Suppressor macrophage (primary cell): ENCODE measurements at regions not wholly inside any gene's neighbourhood (a gene's known extent, or its start where the extent isn't known, plus 50 kb on each side); places are given as distances from the start of the nearest gene placed in this dataset.

Source experiments
- DNase-seq, 4 experiments: peaks; one replicate each; pipeline ENCODE4 v3.0.0-alpha.2; 2020 to 2022

GRCh38 chr2:19232312-19232711 lies 126.1 kb downstream of the OSR1 start:
- DNase-seq, result no peak

- DNase-seq, result no peak
Observed at GRCh38 chr2:19231625-19232024, 126.8 kb downstream of the OSR1 start.

DNA sequence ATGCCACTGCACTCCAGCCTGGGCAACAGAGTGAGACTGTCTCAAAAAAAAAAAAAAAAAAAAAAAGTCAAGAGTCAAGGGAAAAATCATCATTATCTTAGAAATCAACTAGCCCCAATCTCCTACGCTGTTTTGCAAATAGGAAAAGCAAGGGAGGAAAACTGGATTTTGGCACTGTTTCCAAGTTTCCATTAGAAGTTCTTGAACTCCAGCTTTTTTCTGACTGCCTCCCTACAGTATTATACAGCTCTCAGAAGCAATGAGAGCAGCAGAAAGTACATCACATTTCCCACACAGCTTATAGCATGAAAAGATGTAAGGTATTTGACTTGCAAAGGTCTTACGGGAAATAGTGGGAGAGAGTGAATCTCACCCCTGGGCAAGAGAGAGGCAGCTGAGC lies 127.8 kb downstream of the OSR1 start:
- no peak for DNase-seq

DNA sequence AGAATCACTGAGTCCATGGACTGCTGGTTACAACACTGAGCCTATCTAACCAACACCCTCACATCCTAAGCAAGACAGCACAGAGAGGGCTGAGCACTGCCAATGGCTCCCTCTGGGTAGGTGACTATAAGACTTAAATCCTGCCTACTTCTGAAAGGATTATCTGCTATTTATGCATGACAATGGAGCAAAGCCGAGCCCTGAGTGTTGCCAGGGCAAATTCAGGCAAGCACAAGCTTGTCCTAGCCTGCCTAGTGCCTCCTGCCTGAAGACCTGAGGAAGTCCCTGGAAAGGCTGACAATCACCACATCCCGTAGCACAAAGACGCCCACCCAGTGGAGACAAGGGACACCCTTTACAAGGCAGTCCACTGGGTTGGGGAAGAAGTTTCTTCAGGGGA lies 129.7 kb downstream of the OSR1 start:
- no peak for DNase-seq

GRCh38 chr2:19228181-19228593 lies 130.2 kb downstream of the OSR1 start:
- DNase-seq, result no peak

DNA sequence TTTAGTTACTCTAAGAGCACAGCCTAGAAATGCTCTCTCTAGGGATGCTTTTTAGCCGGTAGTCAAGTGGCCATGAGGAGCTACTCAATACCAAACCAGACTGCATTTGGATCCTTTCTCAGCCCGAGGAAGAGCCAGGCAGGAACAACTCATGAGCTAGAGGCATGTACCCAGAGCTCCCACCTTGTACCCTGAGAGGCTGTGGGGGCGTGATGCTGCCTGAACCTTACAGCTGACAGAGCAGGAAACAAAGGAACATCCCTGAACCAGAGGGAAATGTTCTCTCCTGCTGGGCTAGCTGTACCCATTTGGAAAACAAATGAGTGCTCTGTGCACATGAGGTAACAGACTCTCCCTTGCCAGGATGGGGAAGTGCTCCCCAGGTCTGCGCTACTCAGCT lies 131.6 kb downstream of the OSR1 start:
- DNase-seq, result no peak

DNA sequence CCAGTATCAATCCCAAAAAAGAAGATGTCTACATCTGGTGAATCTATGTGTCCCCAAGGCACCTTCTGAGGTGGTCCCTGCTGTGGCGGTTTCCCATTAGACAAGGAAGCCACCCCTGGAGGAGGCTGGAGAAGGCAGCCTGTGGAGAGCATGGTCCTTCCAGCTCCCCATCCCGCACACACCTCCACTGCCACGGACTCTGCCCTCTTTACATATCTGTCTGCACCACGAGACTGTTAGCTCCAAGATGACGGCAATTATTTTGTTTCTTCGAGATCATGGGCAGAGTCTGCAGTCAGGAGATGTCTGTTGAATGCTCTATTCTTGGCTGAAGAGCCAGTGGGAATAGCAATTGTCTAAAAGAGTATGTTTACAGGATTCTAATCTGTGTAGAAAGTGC lies 132.0 kb downstream of the OSR1 start:
- DNase-seq, result no peak

DNA sequence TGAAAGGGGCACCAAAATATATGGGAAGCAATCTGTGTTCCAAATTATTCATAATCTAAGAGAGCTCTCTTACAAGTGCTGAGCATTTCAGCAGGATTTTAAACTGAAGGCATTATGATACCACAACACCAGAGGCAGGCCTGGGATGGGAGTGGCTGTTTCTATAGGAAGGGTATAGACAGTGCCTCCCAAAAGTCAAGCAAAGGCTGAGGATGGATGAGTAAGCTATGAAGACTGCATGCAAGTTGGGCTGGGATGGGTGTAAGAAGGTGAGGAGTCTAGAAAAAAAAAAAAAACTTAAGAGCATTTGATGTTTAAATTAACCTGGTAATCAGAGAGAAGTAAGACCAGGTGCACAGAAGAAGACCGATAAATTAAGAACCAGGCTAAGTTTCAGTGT lies 132.5 kb downstream of the OSR1 start:
- DNase-seq, result no peak

DNA sequence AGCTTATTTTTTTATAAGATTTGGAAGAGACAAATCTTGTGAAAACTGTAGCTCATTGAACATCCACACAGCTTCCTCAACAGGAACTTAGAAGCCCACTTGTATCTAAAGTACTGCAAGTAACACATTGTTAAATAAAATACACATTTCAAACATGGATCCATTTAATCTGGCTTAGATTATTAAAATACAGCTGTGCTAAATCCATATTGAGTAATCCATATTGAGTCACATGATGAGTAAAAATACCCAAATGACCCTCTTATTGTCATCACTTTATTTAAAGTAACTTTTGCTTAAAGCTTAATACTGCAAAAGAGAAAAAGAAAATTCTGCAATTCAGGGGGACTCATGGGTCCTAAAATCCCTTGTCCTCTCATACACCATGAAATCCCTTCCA lies 133.3 kb downstream of the OSR1 start:
- no peak for DNase-seq

DNA sequence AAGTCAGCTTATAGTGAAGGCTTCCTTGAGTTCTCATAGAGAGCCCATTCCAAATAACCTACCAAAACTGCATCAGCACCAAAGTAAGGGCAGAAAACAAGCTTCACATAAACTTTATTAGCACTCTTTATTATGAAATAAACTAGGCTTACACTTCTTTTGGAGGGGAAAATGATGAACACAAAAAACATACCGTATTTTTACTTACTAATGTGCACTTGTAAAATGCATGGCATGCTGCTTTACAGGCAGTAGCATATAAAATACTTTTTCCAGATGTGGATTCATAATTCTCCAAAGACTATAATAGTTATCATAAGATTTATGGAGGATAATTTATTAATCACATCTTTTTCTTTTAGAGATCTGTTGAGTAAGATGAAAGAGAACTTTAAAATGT lies 133.9 kb downstream of the OSR1 start:
- DNase-seq, result no peak

DNA sequence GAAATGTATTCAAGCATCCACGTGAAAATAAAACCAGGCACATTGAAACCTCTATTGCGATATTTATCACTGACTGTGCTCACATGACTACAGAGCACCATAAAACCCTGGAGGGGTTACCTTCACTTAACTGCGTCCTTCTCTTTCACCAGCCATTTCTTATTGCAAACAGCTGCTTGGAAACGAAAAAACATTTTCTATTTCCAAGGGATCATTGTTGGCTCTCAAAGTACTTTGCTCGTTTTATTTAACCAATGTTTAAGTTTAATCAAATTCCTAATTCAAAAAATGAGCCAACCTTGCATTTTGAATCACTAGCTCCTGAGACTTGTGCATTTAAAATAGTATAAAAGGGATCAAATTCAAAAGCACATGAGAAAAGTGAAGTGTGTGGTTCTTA lies 134.4 kb downstream of the OSR1 start:
- DNase-seq, result no peak

- no peak for DNase-seq
Observed at GRCh38 chr2:19219060-19219459, 139.4 kb downstream of the OSR1 start.

DNA sequence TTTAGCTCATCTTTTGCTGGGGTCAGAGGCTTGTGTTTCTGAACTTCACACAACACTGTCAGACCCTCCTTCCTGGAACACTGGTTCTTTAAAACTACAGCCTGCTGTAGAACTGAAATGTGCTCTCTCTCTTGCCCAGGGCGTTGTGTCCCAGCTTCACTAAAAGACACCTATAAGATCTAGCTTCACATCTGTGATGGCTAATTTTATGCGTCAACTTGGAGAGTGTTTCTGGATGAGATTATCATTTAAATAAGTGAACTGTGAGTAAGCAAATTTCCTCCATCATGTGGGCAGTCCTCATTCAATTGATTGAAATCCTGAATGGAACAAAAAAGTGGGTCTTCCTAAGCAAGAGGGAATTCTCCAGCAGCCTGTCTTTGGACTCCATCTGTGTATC lies 140.3 kb downstream of the OSR1 start:
- no peak for DNase-seq

DNA sequence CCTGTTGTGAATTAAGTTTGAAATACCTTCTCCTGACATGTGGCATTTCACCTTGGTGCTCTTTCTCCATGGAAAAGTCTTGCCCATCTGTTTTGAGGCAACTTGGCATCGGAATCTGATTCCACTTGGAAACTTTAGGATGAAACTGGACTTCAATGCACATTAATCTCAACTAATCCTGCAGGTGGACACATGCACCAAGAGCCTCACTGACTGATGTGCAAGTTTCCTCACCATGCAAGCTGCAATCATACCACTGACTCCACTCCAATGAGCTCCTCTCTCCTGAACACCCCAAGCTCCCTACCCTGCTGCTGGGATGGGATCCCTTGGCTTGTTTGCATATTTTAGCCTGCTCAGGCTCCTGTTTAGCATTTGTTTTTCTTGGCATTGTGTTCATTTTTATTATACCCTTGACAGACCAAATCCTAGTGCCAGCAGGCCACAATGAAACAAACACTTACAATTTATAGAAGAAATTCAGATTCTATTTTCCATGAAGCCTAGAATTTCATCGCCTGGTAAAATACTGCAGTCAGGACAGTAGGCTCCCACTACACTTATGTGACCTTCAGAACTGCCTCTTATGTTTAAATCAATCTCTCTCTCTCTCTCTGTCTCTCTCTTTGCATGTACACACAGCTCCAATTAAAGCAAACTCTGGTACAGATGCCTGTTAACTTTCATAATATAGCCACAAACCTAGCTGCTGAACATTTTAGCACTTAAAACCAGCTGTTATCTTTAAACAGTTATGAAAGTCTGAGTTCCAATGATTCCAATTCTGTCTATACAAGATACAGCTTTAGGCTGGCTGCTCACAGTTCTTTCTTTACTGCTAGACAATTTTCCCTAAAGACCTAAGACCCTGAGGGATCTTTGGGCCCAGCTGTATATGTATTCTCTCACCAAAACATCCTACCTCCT lies 141.5 kb downstream of the OSR1 start:
- no peak for DNase-seq

- DNase-seq, result no peak
Observed at GRCh38 chr2:19216238-19216637, 142.2 kb downstream of the OSR1 start.

- no peak for DNase-seq
Observed at GRCh38 chr2:19214682-19215391, 143.6 kb downstream of the OSR1 start.

DNA sequence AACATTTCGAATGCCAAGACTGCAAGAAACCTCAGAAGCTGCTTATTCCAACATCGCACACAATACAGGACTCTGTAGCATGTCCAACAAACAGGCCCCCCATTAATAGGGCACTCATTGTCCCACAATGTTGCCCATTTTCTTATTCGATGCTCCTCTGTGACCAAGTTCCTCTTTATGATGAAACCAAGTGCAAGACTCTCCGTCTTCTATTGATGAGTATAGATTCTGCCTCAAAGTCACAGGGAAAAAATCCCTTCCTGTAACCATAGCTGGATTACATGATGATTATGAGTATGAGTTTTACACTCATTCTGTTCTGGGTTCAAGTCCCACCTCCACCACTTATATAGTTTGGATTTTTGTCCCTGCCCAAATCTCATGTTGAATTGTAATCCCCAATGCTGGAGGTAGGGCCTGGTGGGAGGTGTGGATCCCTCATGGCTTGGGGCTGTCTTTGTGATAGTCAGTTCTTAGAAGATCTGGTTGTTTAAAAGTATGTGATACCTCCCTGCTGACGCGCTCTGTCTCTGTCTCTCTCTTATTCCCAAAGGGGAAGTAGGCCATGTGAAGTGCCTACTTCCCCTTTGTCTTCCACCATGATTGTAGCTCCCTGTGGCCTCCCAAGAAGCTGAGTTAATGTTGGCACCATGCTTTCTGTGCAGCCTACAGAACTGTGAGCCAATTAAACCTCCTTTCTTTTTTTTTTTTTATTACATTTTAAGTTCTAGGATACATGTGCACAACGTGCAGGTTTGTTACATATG lies 148.7 kb downstream of the OSR1 start:
- peak in 2 of 4 experiments; percentile 2 to 7 for DNase-seq

DNA sequence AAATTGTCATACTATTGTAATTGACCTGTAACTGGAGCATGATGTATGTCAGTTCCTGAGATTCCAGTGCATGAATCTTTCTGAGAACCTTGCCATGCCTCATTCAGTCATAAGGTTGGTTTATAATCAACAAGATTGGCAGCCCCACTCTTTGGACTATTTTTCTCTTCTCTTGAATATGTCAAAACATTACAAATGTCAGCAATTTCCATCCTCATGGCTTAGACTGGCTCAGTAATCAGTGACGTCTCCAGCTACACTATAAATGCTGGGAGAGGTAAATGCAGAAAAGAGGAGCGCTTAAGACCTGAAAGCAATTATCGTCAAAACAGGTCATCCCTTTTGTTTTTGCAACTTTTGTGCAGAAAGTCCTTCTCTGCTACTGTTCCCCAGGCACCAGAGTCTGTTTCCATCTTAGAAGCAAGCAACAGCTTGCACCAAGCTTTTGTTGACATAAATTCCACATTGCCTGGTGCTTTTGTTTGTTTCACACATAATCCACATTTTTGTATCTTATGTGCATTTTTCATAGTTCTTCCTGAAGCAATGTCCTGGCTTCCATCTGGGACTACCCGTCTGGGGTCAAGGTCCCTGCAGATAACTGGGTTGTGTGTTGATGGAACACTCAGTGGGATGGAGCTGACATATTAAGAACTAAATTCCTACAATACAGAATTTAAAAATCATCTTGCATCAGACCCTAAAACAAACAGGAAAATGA lies 149.8 kb downstream of the OSR1 start:
- DNase-seq, result no peak

- DNase-seq, result no peak
Observed at GRCh38 chr2:19207452-19207851, 151.0 kb downstream of the OSR1 start.

DNA sequence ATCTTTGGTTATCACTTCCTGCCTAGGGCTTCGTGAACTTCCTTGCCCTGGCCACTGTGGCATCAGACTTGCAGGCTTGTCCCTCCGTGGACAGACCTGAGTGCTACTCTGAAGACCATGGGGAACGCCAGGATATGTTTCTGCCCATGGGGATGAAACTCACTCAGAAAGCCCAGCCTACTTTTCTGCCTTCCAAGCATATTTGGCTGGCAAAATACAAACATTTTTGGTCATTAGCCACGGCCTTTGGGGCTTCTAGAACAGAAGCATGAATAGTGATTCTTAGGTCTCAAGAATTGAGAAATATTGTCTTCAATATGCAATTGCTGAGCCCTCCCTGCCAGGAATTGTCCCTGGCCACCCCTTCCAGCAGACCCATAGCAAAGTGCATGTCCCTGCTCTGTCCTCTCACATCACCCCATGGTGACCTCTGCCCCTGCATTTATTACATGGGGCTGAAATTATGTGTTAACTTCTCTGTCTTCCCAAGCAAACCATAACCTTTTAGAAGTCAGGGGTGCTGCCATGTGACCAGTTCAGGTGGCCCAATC lies 152.4 kb downstream of the OSR1 start:
- DNase-seq, result no peak

GRCh38 chr2:19203866-19204265 lies 154.6 kb downstream of the OSR1 start:
- no peak for DNase-seq

DNA sequence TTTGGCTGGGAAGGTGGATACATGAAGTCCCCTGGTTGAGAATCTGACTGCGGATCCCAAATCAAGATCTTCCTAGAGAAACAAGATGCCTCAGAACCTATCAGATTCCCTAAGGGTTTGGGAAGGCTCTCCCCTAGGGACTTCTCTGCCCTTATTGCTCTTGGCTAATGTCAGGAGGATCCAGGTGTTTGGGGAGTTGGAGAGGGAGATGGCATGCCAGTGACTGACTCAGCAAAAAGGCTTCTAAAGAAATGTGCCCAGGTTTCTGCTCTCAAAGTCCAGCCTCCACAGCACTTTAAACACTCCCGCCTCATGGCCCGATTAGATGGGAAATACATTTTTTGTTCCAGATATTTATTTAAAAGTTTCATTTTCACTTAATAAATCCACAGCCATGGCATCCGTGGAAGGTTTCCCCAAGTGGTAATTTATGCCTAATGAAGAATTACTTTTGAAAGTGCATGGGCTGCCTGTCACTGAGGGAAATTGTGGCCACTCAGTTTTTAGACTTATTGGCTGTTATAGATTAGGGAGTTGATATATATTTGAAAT lies 156.4 kb downstream of the OSR1 start:
- no peak for DNase-seq
